Gastroesophageal sphincter (tissue), 3 donors: ENCODE measurements at regions not wholly inside any gene's neighbourhood (a gene's known extent, or its start where the extent isn't known, plus 50 kb on each side); places are given as distances from the start of the nearest gene placed in this dataset.

ENCODE experiments used
- CTCF ChIP-seq, 4 experiments: fragments of 200-600 bp in 2 of 4; fragments of 450-650 bp in 2 of 4; sonication (generic) in 1 of 4; IDR thresholded peaks; one replicate each; pipeline ENCODE4 v1.5.1; 2017 to 2019; ENCODE audit warnings: antibody characterized with exemption in 4 of 4, mild to moderate bottlenecking in 2 of 4, moderate library complexity in 2 of 4
- POLR2A ChIP-seq, 2 donors: fragments of 450-650 bp; IDR thresholded peaks; one replicate each; pipeline ENCODE4 v1.6.1; 2017; ENCODE audit warnings: antibody characterized with exemption in 2 of 2, mild to moderate bottlenecking in 2 of 2, moderate library complexity in 1 of 2
- POLR2AphosphoS5 ChIP-seq: sonication (generic); formaldehyde crosslinking; IDR thresholded peaks from one replicate; pipeline ENCODE4 v1.6.1; 2017; ENCODE audit warnings: antibody characterized with exemption

- TF ChIP-seq POLR2AphosphoS5 (no peak), CTCF (IDR thresholded peaks at IDR 0.05) (no peak), POLR2A (IDR thresholded peaks at IDR 0.05) (no peak)
Measured at GRCh38 chrX:36575670-36576069, 432.5 kb upstream of the FAM47C start.
